ACC112 (cell line): ENCODE measurements at regions not wholly inside any gene's neighbourhood (a gene's known extent, or its start where the extent isn't known, plus 50 kb on each side); places are given as distances from the start of the nearest gene placed in this dataset.
"Not testable (repeated sequence)": the region's sequence is repeated elsewhere in the genome, so short reads cannot be mapped to it uniquely, and the experiment has no call there.

Source experiments
- H2AFZ ChIP-seq: fragments of 200-600 bp; sonication (generic); one replicate; pipeline ENCODE4 v1.6.0; 2017; ENCODE audit warnings: antibody characterized with exemption, low read length; ENCODE audit not compliant: unreplicated experiment
- H3K27ac ChIP-seq: fragments of 200-600 bp; sonication (generic); 2 replicates; pipeline ENCODE4 v1.5.1; 2014; ENCODE audit warnings: low read depth, mild to moderate bottlenecking, antibody characterized with exemption, low read length, moderate library complexity
- H3K27me3 ChIP-seq: fragments of 200-600 bp; sonication (generic); 2 replicates; pipeline ENCODE4 v1.6.1; 2014; ENCODE audit warnings: mild to moderate bottlenecking, antibody characterized with exemption, low read length, moderate library complexity, mixed read lengths; ENCODE audit not compliant: insufficient read depth
- H3K36me3 ChIP-seq: fragments of 200-600 bp; sonication (generic); 2 replicates; pipeline ENCODE4 v1.6.1; 2016; ENCODE audit warnings: mild to moderate bottlenecking, antibody characterized with exemption, low read length, moderate library complexity, mixed read lengths; ENCODE audit not compliant: insufficient read depth
- H3K4me1 ChIP-seq: fragments of 200-600 bp; sonication (generic); one replicate; pipeline ENCODE4 v1.6.1; 2016; ENCODE audit warnings: low read length, mixed read lengths; ENCODE audit not compliant: insufficient read depth, unreplicated experiment, control insufficient read depth
- H3K4me3 ChIP-seq: fragments of 200-600 bp; sonication (generic); 2 replicates; pipeline ENCODE4 v1.5.1; 2014; ENCODE audit warnings: mild to moderate bottlenecking, low read depth, low read length
- H3K79me2 ChIP-seq: fragments of 200-600 bp; sonication (generic); one replicate; pipeline ENCODE4 v1.6.0; 2016; ENCODE audit warnings: low read length; ENCODE audit not compliant: control insufficient read depth, unreplicated experiment, insufficient read depth

GRCh38 chr11:23769214-23769613 lies 727.6 kb upstream of the LUZP2 start:
- Histone ChIP-seq H2AFZ (no peak overlapping the region), H3K4me3 (no peak overlapping the region), H3K36me3 (no peaks in the 10 kb centered on the region), H3K4me1 (peaks cover 6% of the 10 kb centered on the region), H3K27me3 (no peaks in the 10 kb centered on the region), H3K27ac (no peak overlapping the region), H3K79me2 (no peaks in the 10 kb centered on the region)

DNA sequence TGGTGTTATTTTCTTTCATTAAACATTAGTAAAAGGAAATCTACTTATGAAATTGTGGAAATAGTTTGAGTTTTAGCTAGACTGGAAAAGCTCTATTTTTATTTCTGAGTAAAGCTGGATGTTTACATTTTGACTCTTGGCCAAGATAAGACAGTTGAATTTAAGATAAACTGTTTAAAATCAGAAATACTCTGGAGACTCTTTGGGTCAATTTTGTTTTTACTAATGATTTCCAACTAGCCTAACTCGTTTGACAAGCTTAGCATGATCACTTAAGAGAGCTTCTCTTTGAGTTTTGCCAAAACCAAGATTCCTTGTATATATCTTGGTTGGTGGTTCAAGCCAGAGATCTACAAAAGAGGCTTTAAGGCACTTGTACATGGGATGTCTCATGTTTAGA lies 724.8 kb upstream of the LUZP2 start:
- H3K4me3 ChIP-seq = no peak overlapping the region
- no peaks in the 10 kb centered on the region for H3K36me3 ChIP-seq
- no peaks in the 10 kb centered on the region for H3K4me1 ChIP-seq
- H3K27ac ChIP-seq = no peak overlapping the region
- no peak overlapping the region for H2AFZ ChIP-seq
- H3K79me2 ChIP-seq = no peaks in the 10 kb centered on the region
- H3K27me3 ChIP-seq = no peaks in the 10 kb centered on the region

- Histone ChIP-seq H3K27ac (no peak overlapping the region), H3K4me3 (0 out of 2 replicates have a peak overlapping the region, but pooled peaks have one; percentile 11), H3K4me1 (peaks cover 8% of the 10 kb centered on the region), H3K27me3 (no peaks in the 10 kb centered on the region), H3K79me2 (no peaks in the 10 kb centered on the region), H2AFZ (no peak overlapping the region), H3K36me3 (no peaks in the 10 kb centered on the region)
Measured at GRCh38 chr11:23778971-23779370, 717.9 kb upstream of the LUZP2 start.

- H3K27me3 ChIP-seq = no peaks in the 10 kb centered on the region
- H3K36me3 ChIP-seq = no peaks in the 10 kb centered on the region
- no peaks in the 10 kb centered on the region for H3K79me2 ChIP-seq
- peaks cover 8% of the 10 kb centered on the region for H3K4me1 ChIP-seq
- no peak overlapping the region for H2AFZ ChIP-seq
- no peak overlapping the region for H3K4me3 ChIP-seq
- no peak overlapping the region for H3K27ac ChIP-seq
Measured at GRCh38 chr11:23780231-23780630, 716.6 kb upstream of the LUZP2 start.

- H3K27ac ChIP-seq = no peak overlapping the region
- H3K36me3 ChIP-seq = no peaks in the 10 kb centered on the region
- no peaks in the 10 kb centered on the region for H3K79me2 ChIP-seq
- no peak overlapping the region for H2AFZ ChIP-seq
- H3K27me3 ChIP-seq = no peaks in the 10 kb centered on the region
- peaks cover 8% of the 10 kb centered on the region for H3K4me1 ChIP-seq
- H3K4me3 ChIP-seq = no peak overlapping the region
Measured at GRCh38 chr11:23781803-23782560, 714.9 kb upstream of the LUZP2 start.

GRCh38 chr11:23786974-23787373 lies 709.9 kb upstream of the LUZP2 start:
- H3K4me1 ChIP-seq, H3K27me3 ChIP-seq, H3K4me3 ChIP-seq, H3K27ac ChIP-seq, H2AFZ ChIP-seq, H3K79me2 ChIP-seq, H3K36me3 ChIP-seq: not testable (repeated sequence)

GRCh38 chr11:23789200-23789853 lies 707.5 kb upstream of the LUZP2 start:
- H2AFZ ChIP-seq = no peak overlapping the region
- H3K27ac ChIP-seq = no peak overlapping the region
- no peak overlapping the region for H3K4me3 ChIP-seq
- no peaks in the 10 kb centered on the region for H3K79me2 ChIP-seq
- H3K36me3 ChIP-seq = no peaks in the 10 kb centered on the region
- peaks cover 7% of the 10 kb centered on the region for H3K4me1 ChIP-seq
- H3K27me3 ChIP-seq = no peaks in the 10 kb centered on the region

- Histone ChIP-seq H3K4me3 (no peak overlapping the region), H3K4me1 (peaks cover 7% of the 10 kb centered on the region), H2AFZ (no peak overlapping the region), H3K36me3 (no peaks in the 10 kb centered on the region), H3K27ac (no peak overlapping the region), H3K79me2 (no peaks in the 10 kb centered on the region), H3K27me3 (no peaks in the 10 kb centered on the region)
Measured at GRCh38 chr11:23789938-23790371, 706.9 kb upstream of the LUZP2 start.

DNA sequence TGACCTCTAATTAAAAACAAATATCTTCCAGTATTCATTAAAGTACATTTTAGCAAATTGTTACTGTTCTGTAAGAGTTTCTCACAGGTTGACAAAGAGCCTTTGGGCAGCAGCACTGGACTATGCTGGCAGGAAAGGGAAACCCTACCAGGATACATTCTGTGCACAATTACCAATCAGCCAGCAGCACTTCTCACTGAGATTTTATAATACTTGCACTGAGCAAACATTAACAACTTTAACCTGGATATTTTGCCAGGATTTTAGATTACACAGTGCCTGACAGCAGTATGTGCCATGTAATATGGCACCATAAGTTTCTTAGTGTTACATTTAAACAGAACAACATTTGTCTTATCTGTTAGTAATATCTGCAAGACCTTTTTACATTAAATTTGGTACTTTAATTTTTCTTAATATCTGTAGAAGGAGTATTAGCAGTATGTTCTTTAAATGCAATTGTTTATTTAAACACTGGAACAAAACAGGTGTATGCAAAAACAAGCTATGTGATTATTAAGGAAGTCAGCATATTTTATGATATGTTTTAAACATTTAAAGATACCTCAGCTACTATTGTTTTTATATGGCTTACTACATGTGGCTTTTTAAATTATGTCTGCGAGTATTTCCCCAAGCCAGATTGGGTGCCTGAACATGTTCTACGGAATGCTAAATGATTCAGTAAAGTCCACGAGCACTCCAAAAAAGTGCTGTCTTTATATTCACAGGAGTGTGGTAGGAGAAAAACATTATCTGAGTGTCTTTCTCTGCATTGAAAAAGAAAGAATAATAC lies 699.0 kb upstream of the LUZP2 start:
- Histone ChIP-seq H3K79me2 (no peaks in the 10 kb centered on the region), H3K4me1 (no peaks in the 10 kb centered on the region), H2AFZ (no peak overlapping the region), H3K36me3 (no peaks in the 10 kb centered on the region), H3K4me3 (no peak overlapping the region), H3K27ac (no peak overlapping the region), H3K27me3 (no peaks in the 10 kb centered on the region)

DNA sequence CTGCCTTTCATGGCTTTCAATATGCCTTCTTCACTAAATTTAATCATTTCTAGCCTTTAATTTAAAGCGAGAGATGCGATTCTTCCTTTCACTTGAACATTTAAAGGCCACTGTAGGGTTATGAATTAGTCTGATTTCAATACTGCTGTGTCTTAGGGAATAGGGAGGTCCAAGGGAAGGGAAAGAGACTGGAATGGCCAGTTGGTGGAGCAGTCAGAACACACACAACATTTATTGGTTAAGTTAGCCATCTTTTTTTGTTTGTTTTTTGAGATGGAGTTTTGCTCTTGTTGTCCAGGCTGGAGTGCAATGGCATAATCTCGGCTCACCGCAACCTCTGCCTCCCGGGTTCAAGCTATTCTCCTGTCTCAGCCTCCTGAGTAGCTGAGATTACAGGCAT lies 662.5 kb upstream of the LUZP2 start:
- H3K27me3 ChIP-seq, H2AFZ ChIP-seq, H3K27ac ChIP-seq, H3K79me2 ChIP-seq, H3K36me3 ChIP-seq, H3K4me3 ChIP-seq, H3K4me1 ChIP-seq: not testable (repeated sequence)
